Heart right ventricle (tissue), 16 donors: ENCODE measurements at regions not wholly inside any gene's neighbourhood (a gene's known extent, or its start where the extent isn't known, plus 50 kb on each side); places are given as distances from the start of the nearest gene placed in this dataset.
"Not testable (repeated sequence)": the region's sequence is repeated elsewhere in the genome, so short reads cannot be mapped to it uniquely, and the experiment has no call there.

ENCODE experiments used
- ATAC-seq, 8 donors: fragments of 200-7000 bp; cut with Tn5 transposase; one replicate each; pipeline ENCODE4 v1.9.1; 2020; ENCODE audit warnings: mild to moderate bottlenecking in 8 of 8, moderate library complexity in 8 of 8, moderate number of reproducible peaks in 1 of 8
- DNase-seq, 2 donors: peaks; one replicate each; pipeline ENCODE4 v3.0.0-alpha.2; 2020
- H3K27ac ChIP-seq, 10 donors: fragments of 200-600 bp; sonication (generic) in 2 of 10; one replicate each; pipeline versions ENCODE4 v1.5.0 to v1.8.0; 2020 to 2022; ENCODE audit warnings: mild to moderate bottlenecking in 3 of 10
- H3K27me3 ChIP-seq, 7 donors: fragments of 200-600 bp; one replicate each; pipeline ENCODE4 v1.8.0; 2021 to 2022; ENCODE audit warnings: mild to moderate bottlenecking in 2 of 7
- H3K36me3 ChIP-seq, 9 donors: fragments of 200-600 bp; sonication (generic) in 1 of 9; one replicate each; pipeline versions ENCODE4 v1.5.0 to v1.8.0; 2020 to 2022; ENCODE audit warnings: mild to moderate bottlenecking in 2 of 9
- H3K4me1 ChIP-seq, 9 donors: fragments of 200-600 bp; sonication (generic) in 1 of 9; one replicate each; pipeline versions ENCODE4 v1.5.0 to v1.8.0; 2020 to 2022; ENCODE audit warnings: mild to moderate bottlenecking in 4 of 9
- H3K4me3 ChIP-seq, 10 donors: fragments of 200-600 bp; sonication (generic) in 2 of 10; one replicate each; pipeline versions ENCODE4 v1.5.0 to v1.8.0; 2020 to 2022; ENCODE audit warnings: mild to moderate bottlenecking in 7 of 10, moderate library complexity in 2 of 10
- H3K9me3 ChIP-seq, 11 donors: fragments of 200-600 bp in 10 of 11; sonication (generic) in 2 of 11; one replicate each; pipeline versions ENCODE4 v1.5.0 to v1.8.0; 2013 to 2022; ENCODE audit warnings: mild to moderate bottlenecking in 2 of 11, control low read depth in 1 of 11, moderate library complexity in 1 of 11
- WGBS, 2 donors: extraction: QIAGEN DNeasy Blood & Tissue Kit; methylation state at CpG; one replicate each; pipeline ENCODE4 v1.1.7; 2013; ENCODE audit warnings: inconsistent platforms in 1 of 2; 5-methylcytosine and 5-hydroxymethylcytosine counted together
- intact Hi-C, 10 donors: fragments of 100-400 bp; cut with DNase I; formaldehyde crosslinking; loops; one replicate each; pipeline versions ENCODE4 v1.11.1 to v1.14.2; 2022
- donor health status: Arrhythmogenic right ventricular cardiomyopathy.
- donor health status: ischemic (EF 13 %, LVEDD 7.1; RV severe dilation, severe dysfunction).
- donor health status: healthy with polysubstance abuse.
- donor health status: DM: no; HTN: yes; CAD: no.
- donor health status: DM: no; HTN: no; CAD: no.
- donor health status: ischemic (EF 25% LVEDD 6.9; RV normal size, moderate dysfunction).
- donor health status: ischemic (EF 25% LVEDD 5.7; RV mildly dilated, moderate dysfunction).
- donor health status: healthy.
- donor health status: DM: yes; HTN: yes; CAD: no.
- donor health status: Ischemic cardiomyopathy.
- donor health status: ischemic (EF 35%, LVEDD 5.7; RV mildly dilated, moderate dysfunction).
- donor health status: nonischemic (EF 11% LVEDD 7.7; RV severe dilation, severe dysfunction).
- donor health status: DM: yes; HTN: yes; CAD: no.
- donor health status: PGD.
- donor health status: ischemic (EF 29% LVEDD 5.4; RV normal size, mild dysfunction).
- donor health status: nonischemic (EF 23%, LVEDD 6.1; RV moderate dilation, normal function).

GRCh38 chr2:89611710-89612109, 920.2 kb downstream of the RPIA start:
- intact Hi-C loops, H3K4me1 ChIP-seq, H3K36me3 ChIP-seq, H3K4me3 ChIP-seq, H3K9me3 ChIP-seq, H3K27ac ChIP-seq, DNase-seq, ATAC-seq: not testable (repeated sequence)
- WGBS, 2 donors: 3 to 9% methylated on average over 38 to 41 of the region's 42 CpGs
- H3K27me3 ChIP-seq: peaks cover 8 to 51% (median 23%) of the 10 kb centered on the region in 7 donors

DNA sequence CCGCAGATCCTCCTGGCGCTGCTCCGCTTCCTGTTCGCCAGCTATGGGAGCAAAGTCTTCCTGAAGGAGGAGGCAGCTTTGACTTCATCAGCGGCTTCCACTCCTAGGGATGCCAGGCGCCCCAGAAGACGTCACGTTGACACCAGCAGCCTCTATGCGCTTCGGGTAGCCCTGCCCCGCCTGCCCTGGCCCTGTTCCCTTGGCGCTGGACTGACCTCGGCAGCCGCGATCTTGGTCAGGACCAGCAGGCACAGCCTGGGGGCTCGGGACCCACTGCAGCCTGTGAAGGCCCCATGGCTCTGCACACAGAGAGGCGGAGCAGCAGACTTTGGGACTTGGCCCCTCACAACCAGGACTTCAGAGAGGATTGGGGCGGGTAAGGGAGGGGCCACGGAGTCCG, 957.8 kb downstream of the RPIA start:
- ATAC-seq, H3K27ac ChIP-seq, H3K4me1 ChIP-seq, intact Hi-C loops, H3K4me3 ChIP-seq, H3K9me3 ChIP-seq, H3K36me3 ChIP-seq: not testable (repeated sequence)
- peak in 1 of 2 donors; percentile 26 for DNase-seq
- peaks cover 0 to 17% (median 0%) of the 10 kb centered on the region in 7 donors for H3K27me3 ChIP-seq
- 26 to 33% methylated on average over 8 to 13 of the region's 20 CpGs for WGBS, 2 donors

GRCh38 chr2:89679254-89679653, 987.8 kb downstream of the RPIA start:
- H3K36me3 ChIP-seq, H3K4me1 ChIP-seq: not testable (repeated sequence)
- 84 to 85% methylated on average over 4 of the region's 4 CpGs for WGBS, 2 donors

More at GRCh38 chr2:89679254-89679653, 987.8 kb downstream of the RPIA start:
- H3K9me3 ChIP-seq, H3K27ac ChIP-seq, H3K4me3 ChIP-seq, ATAC-seq, intact Hi-C loops, DNase-seq: not testable (repeated sequence)
- H3K27me3 ChIP-seq: peaks cover 0 to 70% (median 5%) of the 10 kb centered on the region in 7 donors
